ENCODE measurements at regions not wholly inside any gene's neighbourhood (a gene's known extent, or its start where the extent isn't known, plus 50 kb on each side); places are given as distances from the start of the nearest gene placed in this dataset.

- no peak for TF ChIP-seq ZNF622 (IDR thresholded peaks at IDR 0.05)
- TF ChIP-seq HDAC6 (IDR thresholded peaks at IDR 0.05; ENCODE audit: unreplicated experiment): no peak
- TF ChIP-seq ZNF217 (IDR thresholded peaks at IDR 0.05): no peak
- TF ChIP-seq NFYA (IDR thresholded peaks at IDR 0.05; ENCODE audit: borderline replicate concordance, low read depth, low read length): no peak
- TF ChIP-seq, protein P1, sequence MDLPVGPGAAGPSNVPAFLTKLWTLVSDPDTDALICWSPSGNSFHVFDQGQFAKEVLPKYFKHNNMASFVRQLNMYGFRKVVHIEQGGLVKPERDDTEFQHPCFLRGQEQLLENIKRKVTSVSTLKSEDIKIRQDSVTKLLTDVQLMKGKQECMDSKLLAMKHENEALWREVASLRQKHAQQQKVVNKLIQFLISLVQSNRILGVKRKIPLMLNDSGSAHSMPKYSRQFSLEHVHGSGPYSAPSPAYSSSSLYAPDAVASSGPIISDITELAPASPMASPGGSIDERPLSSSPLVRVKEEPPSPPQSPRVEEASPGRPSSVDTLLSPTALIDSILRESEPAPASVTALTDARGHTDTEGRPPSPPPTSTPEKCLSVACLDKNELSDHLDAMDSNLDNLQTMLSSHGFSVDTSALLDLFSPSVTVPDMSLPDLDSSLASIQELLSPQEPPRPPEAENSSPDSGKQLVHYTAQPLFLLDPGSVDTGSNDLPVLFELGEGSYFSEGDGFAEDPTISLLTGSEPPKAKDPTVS (IDR thresholded peaks at IDR 0.05; ENCODE audit: low read depth, low read length): no peak
- TF ChIP-seq STAT3 (IDR thresholded peaks at IDR 0.05; ENCODE audit: low read depth, low read length): no peak
- no peak for TF ChIP-seq IKZF2 (IDR thresholded peaks at IDR 0.05)
Observed at GRCh38 chr4:158008551-158009218, 164.1 kb downstream of the GASK1B start (continued).

- ChIA-PET CTCF (interaction anchor here (0.6 kb wide), 1 partner anchor 178 kb away, joined by 3 read pairs; no protein-coding TSS in a partner anchor), SMC1A (ENCODE audit: uncharacterized antibody, unreplicated experiment) (interaction anchor here (1.0 kb wide), 1 partner anchor 29 kb away, joined by 4 read pairs; no protein-coding TSS in a partner anchor), POLR2A (no interaction called here), RAD21 (ENCODE audit: unreplicated experiment) (no interaction called here)
- 2% methylated on average over 3 of the region's 3 CpGs for WGBS (ENCODE audit: insufficient coverage, insufficient replicate concordance, low lambda C conversion rate, missing lambda C conversion rate)
- H3K4me1 ChIP-seq (ENCODE audit: control insufficient read depth, insufficient read depth, low read length): no peaks in the 10 kb centered on the region
- no peak for FAIRE-seq
- no peaks in the 10 kb centered on the region for H3K9me3 ChIP-seq (replicated peaks; ENCODE audit: control insufficient read depth, insufficient read depth, low read length)
- H3K36me3 ChIP-seq (ENCODE audit: control insufficient read depth in 2 of 2, insufficient read depth in 2 of 2, low read length in 1 of 2): no peaks in the 10 kb centered on the region
- no peaks in the 10 kb centered on the region for H3K79me2 ChIP-seq (ENCODE audit: control insufficient read depth, insufficient read depth, low read length)
- no peaks in the 10 kb centered on the region for H3K27me3 ChIP-seq (replicated peaks in 1 of 2; ENCODE audit: control insufficient read depth in 2 of 2, insufficient read depth in 2 of 2, low read length in 1 of 2)
- BruUV-seq (replicated peaks): no TSS peak
- DNase-seq (ENCODE audit: low read depth, low spot score): no peak
- ATAC-seq: no peak
- H4K20me1 ChIP-seq (ENCODE audit: control insufficient read depth, insufficient read depth): no peaks in the 10 kb centered on the region
- no peak overlapping the region for H3K9ac ChIP-seq (ENCODE audit: control insufficient read depth, insufficient read depth, low read length)
- H2AFZ ChIP-seq (ENCODE audit: control insufficient read depth, low read depth, low read length): no peak overlapping the region
- H3K4me3 ChIP-seq: no peak overlapping the region
- H3K27ac ChIP-seq (ENCODE audit: control insufficient read depth, insufficient read depth): no peak overlapping the region
- no peak overlapping the region for H3K4me2 ChIP-seq (ENCODE audit: control insufficient read depth, insufficient read depth)
- intact Hi-C loops (cut with micrococcal nuclease; ENCODE audit: unreplicated experiment): no loop called here
- in situ Hi-C loops (cut with MboI): no loop called here
- TF ChIP-seq PML (IDR thresholded peaks at IDR 0.05; ENCODE audit: low read length): no peak
- TF ChIP-seq, protein P2, sequence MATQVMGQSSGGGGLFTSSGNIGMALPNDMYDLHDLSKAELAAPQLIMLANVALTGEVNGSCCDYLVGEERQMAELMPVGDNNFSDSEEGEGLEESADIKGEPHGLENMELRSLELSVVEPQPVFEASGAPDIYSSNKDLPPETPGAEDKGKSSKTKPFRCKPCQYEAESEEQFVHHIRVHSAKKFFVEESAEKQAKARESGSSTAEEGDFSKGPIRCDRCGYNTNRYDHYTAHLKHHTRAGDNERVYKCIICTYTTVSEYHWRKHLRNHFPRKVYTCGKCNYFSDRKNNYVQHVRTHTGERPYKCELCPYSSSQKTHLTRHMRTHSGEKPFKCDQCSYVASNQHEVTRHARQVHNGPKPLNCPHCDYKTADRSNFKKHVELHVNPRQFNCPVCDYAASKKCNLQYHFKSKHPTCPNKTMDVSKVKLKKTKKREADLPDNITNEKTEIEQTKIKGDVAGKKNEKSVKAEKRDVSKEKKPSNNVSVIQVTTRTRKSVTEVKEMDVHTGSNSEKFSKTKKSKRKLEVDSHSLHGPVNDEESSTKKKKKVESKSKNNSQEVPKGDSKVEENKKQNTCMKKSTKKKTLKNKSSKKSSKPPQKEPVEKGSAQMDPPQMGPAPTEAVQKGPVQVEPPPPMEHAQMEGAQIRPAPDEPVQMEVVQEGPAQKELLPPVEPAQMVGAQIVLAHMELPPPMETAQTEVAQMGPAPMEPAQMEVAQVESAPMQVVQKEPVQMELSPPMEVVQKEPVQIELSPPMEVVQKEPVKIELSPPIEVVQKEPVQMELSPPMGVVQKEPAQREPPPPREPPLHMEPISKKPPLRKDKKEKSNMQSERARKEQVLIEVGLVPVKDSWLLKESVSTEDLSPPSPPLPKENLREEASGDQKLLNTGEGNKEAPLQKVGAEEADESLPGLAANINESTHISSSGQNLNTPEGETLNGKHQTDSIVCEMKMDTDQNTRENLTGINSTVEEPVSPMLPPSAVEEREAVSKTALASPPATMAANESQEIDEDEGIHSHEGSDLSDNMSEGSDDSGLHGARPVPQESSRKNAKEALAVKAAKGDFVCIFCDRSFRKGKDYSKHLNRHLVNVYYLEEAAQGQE (IDR thresholded peaks at IDR 0.05; ENCODE audit: low read depth, low read length): no peak
- TF ChIP-seq ZNF687 (IDR thresholded peaks at IDR 0.05): no peak
- no peak for TF ChIP-seq HDAC6 (IDR thresholded peaks at IDR 0.05; ENCODE audit: unreplicated experiment)
- TF ChIP-seq POU2F2 (IDR thresholded peaks at IDR 0.05; ENCODE audit: borderline replicate concordance, low read depth, low read length): no peak
- TF ChIP-seq JUNB (IDR thresholded peaks at IDR 0.05): no peak
Observed at GRCh38 chr4:158007566-158007965, 165.3 kb downstream of the GASK1B start.
